NCI-H2227 treated with DMSO at 0.1 percent for 48 hours (cell line): ENCODE measurements at regions not wholly inside any gene's neighbourhood (a gene's known extent, or its start where the extent isn't known, plus 50 kb on each side); places are given as distances from the start of the nearest gene placed in this dataset.

ENCODE experiments used
- DNase-seq: peaks from one replicate; lab custom pipeline; 2025; lab: John Stamatoyannopoulos, UW

DNA sequence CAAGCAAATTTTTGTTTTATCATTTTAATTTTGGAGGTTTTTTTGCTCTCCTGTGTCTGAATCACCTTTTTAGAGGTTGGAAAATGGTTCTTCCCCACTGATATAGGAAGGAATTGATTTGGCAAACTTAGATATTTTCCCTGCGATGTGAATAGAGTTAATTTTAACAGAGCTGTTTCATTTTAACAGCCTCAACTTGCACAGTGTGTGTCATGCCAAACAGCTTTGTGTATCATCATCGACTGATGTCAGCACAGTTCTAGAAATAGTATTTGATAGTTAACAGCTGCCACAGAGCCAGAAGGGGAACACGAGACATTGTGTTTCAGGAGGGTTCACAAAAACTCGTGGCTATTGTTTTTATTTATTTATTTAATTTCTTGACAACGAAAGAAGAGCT is 243.1 kb upstream of the FOXN3 start:
- DNase-seq, result no peak

DNA sequence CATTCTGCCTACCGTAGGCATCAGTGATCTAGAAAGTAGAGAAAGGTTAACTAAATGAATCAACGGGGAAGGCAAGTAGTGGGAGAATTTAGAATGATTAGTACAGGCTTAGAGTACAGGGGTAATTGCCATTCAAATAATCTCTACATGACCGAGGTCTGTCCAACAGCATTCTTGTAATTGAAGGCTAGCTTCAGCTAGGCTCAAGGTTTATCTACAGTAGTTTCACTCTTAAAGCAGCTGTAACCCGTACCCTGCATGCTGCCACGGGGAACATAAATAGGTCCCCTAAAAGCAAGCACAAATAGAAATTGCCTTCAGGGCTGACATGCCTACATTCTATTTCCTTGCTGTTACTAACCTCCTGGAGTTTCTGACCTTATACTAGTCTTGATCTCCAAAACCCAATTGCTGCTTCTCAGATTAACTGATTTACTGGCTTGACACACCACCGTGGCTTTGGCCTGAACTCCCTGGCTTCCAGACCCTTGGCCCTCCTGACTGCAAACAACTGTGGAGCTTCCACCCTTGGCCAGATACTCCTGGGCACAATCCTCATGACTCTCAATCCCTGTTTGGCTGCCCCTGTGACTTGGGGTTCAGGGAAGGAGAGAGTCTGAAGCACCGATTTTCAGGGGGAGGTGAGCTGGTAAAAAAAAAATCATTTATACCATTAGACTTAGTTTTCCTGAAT is 242.1 kb upstream of the FOXN3 start:
- no peak for DNase-seq

DNA sequence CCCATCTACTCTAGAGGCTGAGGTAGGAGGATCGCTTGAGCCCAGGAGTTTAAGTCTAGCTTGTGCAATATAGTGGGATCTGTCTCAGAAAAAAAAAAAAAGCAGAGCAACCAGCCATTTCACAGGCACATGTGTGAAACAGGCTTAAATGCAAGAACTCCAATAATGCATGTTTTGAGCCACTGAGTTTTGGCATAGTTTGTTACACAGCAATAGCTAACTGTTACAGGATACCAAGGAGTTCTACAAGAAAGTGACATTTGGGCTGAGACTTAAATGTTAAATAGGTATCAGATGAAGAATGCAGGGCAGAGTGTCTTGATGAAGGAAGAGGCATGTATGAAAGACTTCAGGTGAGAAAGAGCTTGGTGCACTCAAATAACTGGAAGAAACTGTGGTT is 240.0 kb upstream of the FOXN3 start:
- no peak for DNase-seq

DNA sequence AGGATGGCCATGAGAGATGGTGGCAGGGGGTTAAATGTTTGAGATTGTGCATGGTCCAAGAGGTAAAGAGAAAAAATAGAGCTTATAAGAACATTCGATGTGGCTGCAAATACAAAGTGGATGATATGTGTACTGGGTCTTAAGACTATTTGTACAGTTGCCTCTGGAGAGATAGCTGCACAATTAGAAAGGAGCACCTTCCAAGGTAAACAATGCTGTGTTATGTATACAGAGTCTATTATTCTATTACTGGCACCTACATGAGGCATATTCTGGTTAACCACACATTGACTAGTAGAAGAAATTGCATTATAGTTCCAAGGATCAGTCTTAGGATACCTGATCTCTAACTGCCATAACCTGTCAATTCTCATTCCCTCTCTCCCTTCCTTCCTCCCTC is 238.0 kb upstream of the FOXN3 start:
- DNase-seq, result no peak

DNA sequence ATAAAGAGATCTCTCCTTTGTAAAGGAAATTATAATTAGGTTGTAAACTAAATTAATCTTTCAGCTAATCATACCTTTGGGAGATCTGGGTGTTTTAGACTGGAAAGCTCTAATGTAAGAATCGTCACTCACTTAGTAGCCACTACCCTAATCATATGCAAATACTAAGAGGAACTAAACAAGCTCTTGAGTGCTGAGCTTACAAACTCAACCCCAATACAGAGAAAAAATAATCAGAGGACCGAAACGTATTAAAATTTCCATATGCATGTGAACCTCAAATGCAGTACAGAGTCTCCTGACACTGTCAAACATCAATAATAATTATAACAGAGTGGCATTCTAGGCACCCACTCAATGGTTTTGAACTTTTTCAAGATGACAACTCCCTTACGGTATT is 235.3 kb upstream of the FOXN3 start:
- no peak for DNase-seq

DNA sequence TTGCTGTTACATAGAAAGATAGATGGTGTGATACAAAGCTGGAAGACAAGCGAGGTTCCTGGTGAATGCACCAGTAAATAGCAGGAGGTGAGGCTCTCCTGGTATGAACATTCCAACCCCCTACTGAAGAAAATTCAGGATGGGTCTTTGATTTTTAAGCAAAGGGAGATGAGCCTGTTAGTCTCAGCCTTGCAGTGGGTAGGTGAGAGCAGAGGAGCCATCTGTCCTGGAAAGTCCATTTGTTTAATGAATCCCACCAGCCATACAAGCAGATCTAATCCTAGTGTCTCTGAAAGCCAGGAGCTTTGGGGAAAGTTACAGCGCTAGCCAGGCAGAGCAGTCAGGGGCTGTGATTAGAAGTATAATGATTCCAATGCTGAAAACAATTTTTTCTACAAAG is 234.8 kb upstream of the FOXN3 start:
- no peak for DNase-seq

DNA sequence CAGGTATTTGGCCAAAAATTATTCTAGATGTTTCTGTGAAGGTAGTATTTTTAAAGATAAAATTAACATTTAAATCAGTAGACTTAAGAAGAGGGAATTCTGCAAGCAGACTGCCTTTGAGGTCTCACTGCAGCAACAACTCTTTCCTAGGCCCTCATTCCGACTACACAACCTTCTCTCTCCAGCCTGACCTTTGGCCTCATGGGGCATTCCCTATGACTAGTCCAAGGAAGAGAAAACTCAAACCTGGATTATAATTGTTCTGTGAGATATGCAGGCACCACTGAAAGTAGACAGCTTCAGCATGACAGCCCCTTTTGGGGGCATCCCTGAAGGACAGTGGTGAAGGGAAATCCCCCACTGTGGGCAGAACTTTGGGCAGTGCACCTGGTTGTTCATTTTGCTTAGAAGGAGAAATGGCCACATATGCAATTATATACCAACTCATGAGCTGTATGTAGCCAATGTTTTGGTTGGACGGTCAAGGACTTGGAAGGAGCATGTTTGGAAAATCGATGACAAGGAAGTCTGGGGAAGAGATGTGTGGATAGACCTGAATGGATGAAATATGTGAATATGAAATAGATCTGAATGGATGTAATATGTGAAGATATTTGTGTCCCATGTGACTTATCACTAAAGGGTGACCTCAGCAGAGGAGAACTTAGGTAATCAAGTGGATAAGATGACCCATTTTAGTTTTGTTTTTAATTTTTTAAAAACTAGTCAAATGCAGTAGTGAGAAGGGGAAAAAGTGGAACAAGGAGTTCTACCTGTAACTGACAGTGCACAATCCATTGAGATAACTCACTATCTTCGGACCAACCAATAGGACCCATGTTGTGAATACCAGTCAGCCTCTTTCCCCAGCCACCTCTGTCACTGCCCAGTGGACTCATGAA is 233.3 kb upstream of the FOXN3 start:
- no peak for DNase-seq

DNA sequence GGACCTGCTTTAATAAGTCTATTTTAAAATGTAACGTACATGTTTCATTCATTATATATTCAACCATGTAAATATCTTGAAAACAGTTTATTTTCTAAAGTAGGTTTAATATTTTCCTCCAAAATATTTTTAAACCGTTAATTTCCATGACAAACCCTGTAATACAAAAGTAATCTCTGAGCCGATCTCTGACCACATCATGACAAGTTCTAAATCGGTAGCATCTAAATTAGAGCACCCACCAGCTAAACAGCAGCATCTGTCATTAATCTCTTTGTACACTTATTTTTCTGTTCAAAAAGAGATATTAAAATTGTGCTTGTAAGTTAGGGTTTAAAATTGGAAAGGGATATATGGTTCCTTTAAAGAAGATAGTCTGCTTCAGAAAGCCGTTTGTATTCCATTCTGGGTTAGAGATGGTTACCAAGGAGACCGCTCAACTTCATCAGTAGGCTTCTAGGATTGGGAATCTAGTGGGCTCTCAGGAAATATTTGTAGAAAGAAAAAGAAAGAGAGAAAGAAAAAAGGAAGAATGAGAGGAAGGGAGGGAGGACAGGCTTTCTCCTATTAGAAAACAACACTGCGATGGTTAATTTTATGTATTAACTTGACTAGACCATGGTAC is 232.5 kb upstream of the FOXN3 start:
- no peak for DNase-seq

DNA sequence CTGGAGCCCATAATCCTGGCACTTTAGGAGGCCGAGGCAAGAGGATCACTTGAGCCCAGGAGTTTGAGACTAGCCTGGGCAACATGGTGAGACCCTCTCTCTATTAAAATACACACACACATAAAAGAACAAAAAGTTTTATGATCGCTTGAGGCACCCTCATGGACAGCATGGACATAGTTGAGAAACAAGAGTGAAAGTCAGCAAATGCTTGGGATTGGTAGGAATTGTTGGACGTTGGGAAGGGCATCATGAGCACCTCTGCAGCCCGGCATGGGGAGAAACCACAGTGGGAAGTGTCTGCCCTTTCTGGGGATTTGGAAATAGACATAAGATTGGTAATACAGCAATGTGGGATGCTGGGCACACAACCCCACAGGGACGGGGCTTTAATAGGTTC is 231.9 kb upstream of the FOXN3 start:
- no peak for DNase-seq

DNA sequence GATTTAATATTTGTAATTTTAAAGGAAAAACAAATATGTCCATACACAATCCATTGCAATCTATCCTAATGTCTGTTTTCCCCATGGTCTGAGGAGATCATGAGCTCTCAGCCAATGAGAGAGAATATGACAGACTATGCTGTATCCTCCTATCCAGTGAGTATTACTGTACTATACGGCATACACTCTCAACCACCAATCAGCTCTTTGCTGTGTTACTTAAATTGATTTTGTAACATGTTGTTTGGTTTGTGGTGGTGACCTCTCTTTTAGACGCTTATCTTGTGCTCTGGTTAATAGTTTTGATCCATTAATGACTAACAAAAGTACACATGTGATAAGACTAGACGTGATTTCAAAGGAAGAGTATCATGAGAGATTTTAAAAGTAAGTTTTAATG is 231.5 kb upstream of the FOXN3 start:
- DNase-seq, result no peak

DNA sequence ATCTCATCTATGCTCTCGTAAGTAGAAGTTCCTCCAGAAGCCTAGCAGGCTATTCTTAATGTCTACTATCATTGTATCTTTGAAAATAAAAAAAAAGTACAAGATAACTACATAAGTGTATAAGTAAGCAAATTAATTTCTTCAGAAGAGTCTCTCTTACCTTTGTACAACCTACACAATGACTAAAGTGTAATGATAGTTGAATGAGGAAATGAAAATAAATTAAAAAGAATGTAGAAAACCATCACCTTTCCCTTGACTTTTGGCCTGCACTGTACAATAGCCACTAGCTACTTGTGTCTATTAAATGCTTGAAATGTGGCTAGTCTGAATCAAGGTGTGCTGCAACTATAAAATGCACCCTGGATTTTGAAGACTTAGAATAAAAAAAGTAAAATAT is 229.9 kb upstream of the FOXN3 start:
- no peak for DNase-seq

DNA sequence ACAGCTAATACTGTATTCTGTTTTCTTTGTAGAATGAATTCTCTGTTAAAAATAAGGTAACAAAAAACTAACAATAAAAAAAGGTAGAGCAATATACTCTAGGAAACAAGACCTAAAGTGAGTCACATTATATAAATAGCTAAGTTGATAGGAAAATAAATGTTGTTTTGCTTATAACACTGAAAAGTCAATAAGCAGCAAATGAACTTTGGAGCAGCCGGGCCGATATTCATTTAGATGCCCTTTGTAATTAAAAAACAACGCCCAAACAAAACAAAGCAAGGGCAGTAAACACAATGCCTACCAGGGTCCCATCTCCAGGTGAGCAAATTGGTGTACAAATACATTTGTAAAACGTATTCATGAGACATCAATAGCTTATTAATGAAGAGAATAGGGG is 227.6 kb upstream of the FOXN3 start:
- no peak for DNase-seq

DNA sequence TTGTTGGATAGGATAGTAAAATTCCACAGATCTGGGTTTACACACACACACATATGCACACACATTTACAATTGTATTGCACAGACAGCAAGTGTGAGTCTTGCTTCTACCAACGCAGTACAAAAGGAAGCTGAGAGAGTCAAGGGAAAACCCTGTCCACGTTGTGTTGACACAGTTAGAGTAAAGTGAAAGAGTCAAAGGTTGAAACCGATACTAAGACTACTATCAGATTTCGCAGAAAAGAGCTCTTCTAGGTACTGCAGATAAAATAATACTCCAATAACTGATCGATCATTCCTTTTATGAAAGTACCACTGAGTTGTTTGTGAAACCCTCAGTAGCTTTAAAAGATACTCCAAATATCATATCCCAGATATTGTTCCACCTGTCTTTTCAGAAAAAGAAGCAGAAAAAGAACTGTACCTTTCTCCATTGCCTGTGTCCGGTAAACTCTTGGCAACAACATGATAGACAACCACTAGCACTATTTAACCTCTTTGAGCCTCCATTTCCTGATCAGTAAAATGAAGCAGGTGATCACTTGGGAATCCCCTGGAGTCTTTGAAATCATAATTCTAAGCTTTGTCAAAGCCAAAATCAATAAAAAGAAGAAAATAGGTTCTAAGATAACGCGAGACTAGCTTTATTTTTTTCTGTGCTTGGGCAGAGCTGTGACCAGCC is 224.6 kb upstream of the FOXN3 start:
- no peak for DNase-seq

DNA sequence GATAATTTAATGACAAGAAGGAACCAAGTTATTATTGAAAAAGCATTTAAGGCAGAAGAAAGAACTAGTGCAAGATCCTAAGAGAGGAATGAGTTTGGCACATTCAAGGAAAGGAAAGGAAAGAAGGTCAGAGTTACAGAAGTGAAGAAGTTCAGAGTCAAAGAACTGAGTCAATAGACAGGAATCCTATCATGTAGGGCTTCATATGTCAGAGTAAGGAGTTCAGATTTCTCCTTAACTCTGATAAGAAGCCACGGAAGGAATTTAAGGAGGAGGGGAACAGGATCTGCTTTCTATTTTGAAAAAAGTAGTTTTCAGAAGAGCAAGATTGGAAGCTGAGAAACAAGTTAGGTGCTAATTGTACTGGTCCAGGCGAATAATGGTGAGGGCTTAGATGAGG is 223.1 kb upstream of the FOXN3 start:
- DNase-seq, result no peak

DNA sequence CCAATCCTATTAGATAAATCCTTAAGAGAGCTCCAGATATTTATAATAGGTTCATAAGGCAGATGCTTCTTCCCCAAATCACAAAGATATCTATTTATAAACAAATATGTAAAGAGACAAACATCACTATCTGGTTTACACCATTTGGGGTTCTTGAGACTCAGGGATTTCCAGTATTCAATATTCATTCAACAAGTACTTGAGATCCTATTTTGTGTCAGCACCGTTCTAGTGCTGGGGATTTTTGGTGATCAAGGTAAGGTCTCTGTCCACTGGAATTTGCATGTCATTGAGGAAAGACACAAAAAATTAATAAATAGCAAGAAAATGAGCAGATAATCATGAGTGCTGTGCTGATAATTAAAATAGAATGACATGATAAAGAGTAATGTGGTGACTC is 222.7 kb upstream of the FOXN3 start:
- no peak for DNase-seq

DNA sequence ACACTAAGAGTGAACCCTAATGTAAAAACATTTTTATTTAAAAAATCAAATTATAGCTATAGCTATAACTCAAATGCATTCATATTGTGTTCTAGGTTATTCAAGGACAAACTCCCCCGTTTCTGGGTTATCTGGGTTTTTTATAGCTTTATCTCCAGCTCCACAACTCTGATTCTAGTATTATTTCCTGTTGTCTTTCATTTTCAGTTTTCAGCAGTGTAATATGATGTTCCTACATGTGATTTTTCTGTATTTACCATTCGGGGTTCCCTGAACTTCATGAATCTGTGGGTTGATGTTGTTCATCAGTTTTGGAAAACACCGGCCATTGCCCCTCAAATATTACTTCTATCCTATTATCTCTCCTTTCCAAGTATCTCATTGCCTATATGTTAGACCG is 221.9 kb upstream of the FOXN3 start:
- DNase-seq, result no peak

DNA sequence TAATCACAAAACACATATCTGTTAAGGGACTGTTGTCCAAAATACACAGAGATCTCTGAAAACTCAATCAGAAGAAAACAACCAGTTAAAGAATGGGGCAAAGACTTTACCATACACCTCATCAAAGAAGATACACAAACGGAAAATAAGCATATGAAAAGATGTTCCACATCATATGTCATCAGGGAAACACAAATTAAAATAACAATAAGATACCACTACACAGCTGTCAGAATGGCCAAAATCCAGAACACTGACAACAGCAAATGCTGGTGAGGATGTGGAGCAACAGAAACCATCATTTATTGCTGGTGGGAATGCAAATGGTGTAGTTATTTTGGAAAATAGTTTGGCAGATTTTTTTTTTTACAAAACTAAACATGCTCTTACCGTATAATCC is 220.5 kb upstream of the FOXN3 start:
- DNase-seq, result no peak

DNA sequence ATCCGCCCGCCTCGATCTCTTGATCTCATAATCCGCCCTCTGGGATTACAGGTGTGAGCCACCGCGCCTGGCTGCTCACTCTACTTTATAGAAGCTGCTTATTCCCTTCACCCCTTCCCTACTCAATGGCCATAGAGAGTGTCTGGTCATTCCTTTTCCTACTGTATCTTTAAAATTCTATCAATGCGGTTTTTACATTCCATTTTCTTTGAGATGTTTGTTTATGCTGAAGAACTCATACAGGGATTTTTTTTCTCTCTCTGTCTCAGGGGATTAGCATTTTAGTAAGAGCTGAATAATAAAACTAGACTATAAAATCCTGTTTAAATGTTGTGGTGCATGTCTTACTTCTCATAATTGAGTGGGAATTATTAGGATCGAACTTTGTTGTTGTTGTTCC is 218.6 kb upstream of the FOXN3 start:
- no peak for DNase-seq

DNA sequence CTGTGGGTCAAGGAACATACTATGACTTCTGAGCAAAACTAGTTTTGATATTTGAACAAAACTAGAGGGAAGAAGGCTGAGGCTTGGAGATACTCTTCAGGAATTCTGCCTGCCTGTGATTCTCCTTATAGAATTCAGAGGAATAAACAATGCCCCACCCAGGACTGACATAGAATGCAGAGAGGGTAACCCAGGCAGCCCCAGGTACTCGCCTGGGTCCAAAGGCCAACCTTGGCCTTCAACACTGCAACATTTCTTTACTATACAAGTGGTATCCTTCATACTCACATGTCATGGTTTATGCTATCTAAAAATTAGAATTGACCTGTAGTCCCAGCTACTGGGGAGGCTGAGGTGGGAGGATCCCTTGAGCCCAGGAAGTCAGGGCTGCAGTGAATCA is 217.0 kb upstream of the FOXN3 start:
- DNase-seq, result no peak

DNA sequence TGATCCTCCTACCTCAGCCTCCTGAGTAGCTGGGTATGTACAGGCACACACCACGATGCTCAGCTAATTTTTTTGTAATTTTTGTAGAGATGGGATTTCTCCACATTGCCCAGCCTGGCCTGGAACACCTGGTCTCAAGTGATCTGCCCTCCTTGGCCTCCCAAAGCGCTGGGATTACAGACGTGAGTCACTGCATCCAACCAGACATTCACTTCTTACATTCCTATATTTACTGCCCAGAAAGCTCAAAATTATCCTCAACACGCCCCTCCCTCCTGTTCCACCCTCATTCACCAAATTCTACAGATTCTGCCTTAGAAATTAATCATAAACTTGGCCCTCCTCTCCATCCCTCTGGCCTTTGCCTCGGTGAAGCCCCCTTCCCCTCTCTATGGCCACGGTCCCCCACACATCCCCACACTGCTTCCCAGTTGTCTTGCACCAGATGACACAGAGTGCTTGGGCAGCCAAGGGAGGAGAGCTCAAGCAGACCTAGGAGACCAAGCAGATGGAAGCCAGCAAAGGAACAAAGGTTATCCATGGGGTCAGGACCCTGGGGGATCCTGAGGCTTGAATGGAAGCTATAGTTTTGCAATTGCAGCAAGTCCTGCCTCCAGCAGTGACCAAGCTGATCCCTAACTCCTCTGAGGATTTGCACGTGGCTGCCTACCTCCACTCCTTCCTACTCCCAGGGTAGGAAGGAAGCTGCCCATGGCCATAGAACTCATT is 213.2 kb upstream of the FOXN3 start:
- DNase-seq, result no peak

DNA sequence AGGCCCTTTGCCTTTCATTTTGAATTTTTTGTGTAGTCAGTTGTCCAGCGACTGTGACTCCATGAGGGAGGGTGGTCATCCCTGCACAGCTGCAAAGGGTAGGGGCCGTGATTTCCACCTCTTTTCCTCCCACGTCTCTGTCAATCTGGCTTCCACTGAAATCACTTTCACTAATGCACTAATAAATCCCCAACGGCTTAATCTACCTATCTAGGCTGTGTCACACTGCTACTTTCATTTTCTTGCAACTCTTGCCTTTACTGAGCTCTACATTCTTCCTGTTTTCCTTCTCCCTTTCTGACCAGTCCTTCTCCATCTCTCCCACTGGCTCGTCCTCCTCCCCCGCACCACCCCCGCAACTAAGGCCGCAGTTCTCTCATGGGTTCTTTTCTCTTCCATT is 212.3 kb upstream of the FOXN3 start:
- no peak for DNase-seq

DNA sequence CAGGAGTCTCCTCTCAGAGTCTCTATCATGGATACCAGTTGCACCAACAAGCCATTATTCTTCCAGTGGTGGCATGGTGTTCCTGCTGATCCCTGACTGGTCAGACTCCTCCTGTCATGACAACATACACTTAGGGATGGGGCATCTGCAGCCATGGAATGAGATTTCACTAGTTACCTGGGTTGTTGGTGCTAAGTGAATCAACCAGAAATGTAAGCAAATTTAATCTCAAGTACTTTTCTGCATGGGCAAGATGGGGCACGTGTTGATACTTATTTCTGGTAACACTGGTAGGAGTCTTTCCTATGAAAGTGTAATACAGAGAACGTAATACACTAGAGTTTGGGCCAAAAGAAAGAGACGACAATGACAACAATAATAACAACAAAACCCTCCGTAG is 211.5 kb upstream of the FOXN3 start:
- DNase-seq, result no peak
